Endothelial cell of hepatic sinusoid (primary cell): ENCODE measurements at regions not wholly inside any gene's neighbourhood (a gene's known extent, or its start where the extent isn't known, plus 50 kb on each side); places are given as distances from the start of the nearest gene placed in this dataset.
"Not testable (repeated sequence)": the region's sequence is repeated elsewhere in the genome, so short reads cannot be mapped to it uniquely, and the experiment has no call there.

Source experiments
- in situ Hi-C: cut with HindIII; loops from 2 replicates; pipeline ENCODE4 v1.10.0; 2017; ENCODE audit warnings: low sequenced_read_pairs

DNA sequence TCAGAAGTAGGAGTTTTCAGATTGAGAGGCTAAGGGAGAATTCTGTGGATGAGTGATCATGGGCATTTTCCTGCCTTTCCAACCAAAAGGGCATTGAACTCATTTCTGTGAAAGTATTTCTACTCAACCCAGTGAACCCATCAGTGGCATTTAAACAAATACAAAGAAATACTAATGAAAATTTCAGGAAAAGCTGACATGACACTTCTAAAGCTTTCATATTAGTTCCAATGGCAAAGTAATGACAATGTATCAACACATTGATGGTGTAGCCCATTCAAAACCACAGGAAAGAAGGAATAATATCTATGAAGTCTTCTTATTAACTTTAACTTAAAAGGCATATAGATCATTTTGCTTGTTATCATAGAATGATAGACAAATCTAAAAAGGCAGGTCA is 183.5 kb upstream of the ANXA10 start:
- in situ Hi-C loops: no loop called here

DNA sequence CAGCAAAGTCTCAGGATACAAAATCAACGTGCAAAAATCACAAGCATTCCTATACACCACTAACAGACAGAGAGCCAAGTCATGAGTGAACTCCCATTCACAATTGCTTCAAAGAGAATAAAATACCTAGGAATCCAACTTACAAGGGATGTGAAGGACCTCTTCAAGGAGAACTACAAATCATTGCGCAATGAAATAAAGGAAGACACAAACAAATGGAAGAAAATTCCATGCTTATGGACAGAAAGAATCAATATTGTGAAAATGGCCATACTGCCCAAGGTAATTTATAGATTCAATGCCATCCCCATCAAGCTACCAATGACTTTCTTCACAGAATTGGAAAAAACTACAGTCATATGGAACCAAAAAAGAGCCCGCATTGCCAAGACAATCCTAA is 179.8 kb upstream of the ANXA10 start:
- in situ Hi-C loops: not testable (repeated sequence)

DNA sequence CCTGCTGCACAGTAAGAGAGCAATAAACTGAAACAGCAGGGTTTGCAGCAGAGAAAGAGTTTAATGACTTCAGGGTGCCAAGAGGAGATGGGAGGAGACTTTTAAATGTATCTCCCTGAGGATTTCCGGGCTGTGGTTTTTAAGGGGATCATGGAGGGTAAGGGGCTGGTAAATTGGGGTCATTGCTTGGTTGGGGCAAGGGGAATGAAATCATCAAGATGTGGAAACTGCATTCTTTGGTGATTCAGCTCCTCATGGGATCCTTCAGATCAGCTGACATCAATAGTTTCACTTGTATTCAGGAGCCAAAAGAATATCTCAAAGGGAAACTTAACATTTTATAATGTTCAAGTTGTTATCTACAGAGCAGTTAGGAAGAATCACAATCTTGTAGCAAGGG is 174.3 kb upstream of the ANXA10 start:
- in situ Hi-C loops: no loop called here

DNA sequence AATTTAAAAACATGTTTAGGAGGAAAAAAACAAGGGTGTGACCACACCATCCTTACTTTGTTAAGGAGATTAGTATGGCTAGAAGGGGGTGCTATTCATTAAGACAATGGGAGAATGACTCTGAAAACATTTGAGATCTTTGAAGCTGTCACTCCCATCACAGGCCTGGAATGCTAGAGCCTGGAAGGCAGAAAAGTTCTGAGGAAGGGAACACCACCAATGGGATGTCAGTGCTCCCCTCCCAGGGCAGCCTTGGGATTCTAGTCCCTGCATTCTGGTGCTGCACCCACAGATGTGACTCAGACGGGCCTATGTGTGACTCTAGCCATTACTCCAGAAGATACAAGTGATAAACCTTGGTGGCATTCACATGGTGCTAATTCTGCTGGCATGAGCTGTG is 162.2 kb upstream of the ANXA10 start:
- in situ Hi-C loops: no loop called here

DNA sequence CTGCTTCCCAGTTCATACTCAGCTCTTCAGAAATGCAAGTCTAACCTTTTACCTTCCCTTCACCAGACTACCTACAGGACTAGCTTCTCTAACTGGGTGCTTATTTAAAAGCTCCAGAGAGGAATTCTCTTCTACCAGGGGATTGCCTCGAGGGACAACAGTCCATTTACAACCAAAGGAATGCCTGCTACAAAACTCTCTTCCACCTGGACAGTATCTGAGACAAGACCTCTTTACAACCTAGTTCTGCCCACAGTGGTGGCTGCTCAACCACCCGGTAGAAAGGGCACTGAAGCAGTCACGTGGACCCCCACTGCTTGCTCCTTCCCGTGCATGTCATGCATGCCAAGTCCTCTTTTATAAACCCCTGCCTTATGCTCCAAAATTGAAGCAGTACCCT is 158.1 kb upstream of the ANXA10 start:
- in situ Hi-C loops: no loop called here

DNA sequence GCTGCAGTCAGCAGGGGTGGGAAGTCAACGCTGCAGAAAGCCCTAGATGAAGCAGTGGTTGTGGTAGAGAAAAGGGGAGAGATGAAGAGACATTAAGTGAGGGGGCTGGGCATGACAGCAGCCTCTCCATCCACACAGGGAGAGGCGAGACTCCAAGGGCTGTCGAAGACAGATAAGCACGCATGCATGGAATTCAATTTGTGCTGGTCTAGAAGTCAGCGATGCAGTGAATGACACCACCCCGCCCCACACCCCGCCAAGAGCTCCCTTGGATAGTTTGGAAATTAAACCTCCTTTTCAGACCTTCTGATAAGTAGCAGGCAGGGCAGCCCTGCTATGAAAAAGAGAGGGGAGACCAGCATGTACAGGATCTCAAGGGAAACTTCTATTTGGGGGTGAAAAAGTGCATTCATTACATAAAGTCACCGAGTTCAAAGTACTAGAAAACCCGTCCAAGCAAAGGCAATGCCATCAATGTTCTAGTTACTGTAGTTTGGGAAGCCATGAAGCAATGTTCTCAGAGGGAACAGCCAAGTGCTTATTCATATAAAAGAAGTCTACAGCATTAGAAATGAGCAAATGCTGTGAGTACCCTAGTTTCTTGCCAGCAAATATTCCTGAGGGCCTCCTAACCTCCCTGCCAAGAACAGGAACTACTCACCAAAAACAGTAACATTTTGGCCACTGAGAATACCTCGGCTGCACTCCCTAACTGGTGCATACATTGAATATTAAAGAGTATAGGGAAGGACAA is 152.3 kb upstream of the ANXA10 start:
- in situ Hi-C loops: no loop called here

DNA sequence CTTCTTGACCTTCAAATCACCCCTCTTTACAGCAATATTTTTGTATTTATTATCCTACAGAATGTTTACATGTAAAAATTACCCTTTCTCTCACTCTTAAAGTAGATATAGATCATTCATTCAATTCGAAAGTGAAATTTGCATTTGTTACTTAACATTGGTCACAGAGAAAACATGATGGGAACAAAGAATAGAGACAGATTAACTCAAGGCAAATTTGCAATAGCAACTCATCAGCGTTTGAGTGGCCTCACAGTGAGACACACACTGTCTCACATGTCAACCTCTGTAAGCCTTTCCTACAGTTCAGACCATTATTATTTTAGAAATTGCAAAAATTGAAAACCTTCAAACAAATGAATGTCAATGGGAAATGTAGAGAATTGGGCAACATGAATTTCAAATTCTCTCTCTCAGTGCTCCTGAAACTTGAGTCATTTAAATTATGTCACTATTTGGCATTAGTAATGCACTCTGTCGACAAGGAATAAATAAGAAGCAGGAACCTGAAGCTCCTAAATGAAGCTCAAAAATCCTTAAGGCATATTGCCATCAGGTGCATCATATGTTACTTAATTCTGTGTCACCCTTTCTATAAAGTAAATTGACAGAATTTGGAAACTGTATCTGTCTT is 148.3 kb upstream of the ANXA10 start:
- in situ Hi-C loops: no loop called here

DNA sequence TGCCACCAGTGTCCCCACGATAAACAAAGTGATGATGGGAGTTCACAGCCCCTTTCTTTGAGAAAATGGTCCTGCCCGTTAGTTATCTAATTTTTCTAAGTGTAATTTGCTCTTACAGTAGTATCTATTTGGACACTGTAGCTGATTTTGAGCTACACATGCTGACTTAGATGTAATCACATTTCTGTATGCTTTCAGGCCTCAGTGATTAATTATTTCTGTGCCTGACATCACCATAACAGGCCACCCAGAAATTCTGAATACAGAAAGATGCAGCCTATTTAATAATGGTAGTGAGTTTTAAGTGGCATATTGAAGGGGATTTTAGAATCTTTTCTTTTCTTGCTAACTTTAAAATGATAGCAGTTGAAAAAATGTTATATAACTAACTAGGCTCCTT is 147.6 kb upstream of the ANXA10 start:
- in situ Hi-C loops: no loop called here

DNA sequence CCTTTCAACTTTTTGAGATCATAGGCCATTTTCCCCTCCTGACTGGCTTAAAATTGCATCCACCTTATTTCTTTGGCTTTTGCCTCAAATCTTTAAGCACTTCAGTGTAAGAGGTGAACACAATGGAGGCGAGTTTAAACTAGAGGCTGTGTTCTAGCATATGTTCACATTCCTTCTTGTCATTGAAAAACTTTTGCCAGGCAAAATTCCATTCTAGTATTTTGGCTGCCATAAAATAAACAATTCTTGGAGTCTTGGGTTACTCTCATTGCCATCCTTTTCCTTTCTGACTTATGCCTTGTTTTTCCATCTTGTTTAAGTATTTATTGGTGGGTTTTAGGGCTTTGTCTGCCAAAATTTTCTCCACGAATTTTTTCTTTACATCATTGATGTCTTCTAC is 137.3 kb upstream of the ANXA10 start:
- in situ Hi-C loops: no loop called here

DNA sequence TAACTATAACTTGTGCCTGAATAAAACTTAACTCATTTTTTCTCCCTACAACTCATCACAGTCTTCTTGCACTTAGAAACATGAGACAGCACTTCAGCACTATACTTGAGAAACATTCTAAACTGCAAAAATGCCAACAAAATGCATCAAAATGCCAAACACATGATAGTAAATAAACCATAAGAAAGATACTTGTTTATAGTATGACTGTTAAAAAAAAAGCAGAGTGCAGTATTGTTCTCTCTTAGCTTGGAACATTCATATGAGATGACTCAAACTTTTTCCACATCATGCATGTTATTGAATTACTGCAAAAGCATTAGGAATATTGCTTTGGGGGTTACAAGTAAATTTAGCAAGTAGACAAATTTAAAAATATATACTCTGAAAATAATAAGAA is 135.7 kb upstream of the ANXA10 start:
- in situ Hi-C loops: no loop called here

DNA sequence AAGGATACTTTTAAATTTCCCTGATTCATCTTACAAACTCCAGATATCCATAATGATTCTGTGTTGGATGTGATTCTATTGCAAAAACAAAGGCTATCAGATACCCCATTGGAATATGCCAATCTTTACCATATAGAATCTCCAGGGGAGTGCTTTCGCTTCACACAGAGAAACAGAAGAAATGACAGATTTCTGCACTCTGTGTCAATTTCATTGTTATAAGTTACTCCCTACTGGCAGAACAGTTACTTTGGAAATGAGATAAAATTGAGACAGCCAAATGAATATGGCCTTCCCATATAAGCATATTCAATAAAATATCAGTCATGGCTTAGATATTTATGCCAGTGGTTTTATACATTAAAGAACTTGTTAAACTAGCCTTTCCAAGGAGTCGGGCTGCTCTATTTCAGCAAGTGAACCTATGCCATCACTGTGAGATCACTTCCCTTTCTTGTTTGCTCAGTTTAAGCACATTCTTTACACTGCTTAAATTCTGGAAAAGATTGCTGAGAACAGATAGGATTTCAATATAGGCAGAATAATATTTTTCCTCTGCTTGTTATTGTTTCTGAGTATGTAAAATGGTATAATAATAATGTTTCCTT is 127.5 kb upstream of the ANXA10 start:
- in situ Hi-C loops: no loop called here

DNA sequence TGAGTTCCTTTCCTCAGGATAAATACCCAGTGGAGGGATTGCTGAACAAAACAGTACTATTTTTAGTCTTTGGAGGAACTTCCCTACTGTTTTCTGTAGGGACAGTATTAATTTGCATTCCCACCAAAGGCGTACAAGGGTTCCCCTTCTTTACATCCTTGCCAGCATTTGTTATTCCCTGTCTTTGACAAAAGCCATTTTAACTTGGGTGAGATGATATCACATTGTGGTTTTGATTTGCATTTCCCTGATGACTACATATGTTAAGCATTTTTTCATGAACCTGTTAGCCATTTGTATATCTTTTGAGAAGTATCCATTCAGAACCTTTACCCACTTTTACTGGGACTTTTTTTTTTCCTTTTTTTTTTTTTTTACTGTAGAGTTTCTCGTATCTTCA is 126.2 kb upstream of the ANXA10 start:
- in situ Hi-C loops: no loop called here

DNA sequence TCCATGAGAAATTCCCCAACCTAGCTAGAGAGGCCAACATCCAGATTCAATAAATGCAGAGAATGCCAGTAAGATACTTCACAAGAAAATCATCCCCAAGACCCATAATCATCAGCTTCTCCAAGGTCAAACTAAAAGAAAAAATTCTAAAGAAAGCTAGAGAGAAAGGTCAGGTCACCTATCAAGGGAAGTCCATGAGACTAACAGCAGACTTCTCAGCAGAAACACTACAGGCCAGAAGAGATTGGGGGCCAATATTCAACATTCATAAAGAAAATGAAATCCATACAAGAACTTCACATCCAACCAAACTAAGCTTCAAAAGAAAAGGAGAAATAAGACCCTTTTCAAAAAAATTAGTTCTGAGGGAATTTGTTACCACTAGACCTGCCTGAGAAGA is 118.8 kb upstream of the ANXA10 start:
- in situ Hi-C loops: no loop called here

DNA sequence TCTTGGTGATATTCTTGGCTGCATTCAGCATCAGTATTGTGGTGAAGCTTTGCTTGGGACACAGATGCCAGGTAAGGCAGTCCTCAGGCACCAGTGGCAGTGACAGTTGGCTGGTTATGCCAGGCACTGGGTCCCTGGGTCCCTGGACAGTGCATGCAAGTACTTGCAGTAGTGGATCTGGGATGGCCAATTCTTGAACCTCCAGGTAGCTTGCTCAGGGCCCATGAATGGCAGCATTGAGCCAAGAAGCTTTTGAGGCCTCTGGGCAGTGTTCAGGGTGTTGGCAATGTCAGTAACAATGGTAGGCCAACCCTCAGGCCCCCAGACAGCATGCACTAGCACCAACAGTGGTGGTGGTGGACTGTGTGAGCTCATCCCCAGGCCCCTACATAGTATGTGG is 106.8 kb upstream of the ANXA10 start:
- in situ Hi-C loops: no loop called here

DNA sequence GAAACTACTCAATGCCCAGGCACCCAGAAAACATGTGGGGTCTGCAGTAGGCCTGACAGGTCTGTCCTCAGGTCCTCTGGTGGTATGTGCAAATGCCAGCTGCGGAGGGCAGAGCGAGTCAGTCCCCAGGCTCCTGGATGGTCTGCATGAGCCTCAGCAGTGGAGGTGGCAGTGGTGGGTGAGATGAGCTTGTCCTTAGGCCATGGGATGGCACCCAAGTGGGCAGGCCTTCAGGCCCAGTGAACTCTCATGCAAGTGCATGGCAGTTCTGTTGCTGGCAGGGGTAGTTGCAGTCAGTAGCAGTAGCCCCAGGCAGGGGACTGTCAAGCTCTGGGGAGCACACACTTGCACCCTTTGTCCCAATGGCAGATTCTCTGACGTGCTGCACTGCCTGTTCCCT is 106.3 kb upstream of the ANXA10 start:
- in situ Hi-C loops: no loop called here

DNA sequence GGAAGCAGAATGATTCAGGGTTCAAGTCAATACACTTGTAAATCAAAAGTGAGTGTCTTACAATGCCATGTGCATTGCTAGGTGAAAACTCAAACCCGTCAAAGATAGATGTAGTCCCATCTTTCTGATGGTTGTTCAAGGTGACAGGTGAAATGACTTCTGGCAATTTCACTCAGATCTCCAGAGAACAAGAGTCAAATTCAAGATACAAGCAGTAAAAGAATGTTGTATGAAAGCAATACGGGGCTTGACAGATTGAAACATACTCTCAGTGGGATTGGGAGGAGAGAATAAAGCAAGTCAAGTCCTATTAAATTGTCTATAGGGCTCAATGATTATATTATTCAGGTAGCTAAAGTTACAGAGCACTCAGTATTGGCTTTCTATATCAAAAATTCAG is 105.1 kb upstream of the ANXA10 start:
- in situ Hi-C loops: no loop called here

DNA sequence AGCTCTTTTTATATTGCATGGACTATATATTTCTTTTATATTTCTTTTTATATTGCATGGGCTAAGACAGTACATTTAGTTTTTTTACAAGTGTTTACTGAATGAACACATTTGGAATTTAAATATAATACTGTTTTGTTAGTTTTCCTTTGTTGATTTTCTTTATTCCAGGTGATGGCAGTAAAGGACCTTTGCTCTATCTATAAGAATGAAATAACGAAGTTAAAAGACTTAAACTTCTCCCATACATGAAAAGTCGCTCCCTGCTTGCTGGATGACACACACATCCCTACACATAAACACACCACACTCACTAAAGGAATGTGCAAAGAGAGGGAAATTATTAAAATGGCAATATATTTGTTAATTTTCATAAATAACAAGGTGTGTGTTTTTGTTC is 102.5 kb upstream of the ANXA10 start:
- in situ Hi-C loops: no loop called here

DNA sequence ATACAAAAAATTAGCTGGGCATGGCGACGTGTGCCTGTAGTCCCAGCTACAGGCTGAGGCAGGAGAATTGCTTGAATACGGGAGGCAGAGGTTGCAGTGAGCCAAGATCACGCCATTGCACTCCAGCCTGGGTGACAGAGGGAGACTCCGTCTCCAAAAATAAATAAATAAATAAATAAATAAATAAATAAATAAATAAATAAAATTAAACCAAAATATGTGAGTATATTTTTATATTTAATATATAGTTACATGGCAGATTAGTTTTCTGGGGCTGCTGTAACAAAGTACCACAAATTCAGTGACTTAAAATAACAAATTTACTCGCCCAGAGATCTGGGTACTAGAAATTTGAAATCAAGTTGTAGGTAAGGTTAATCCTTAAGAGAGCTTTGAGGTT is 84.2 kb upstream of the ANXA10 start:
- in situ Hi-C loops: not testable (repeated sequence)

DNA sequence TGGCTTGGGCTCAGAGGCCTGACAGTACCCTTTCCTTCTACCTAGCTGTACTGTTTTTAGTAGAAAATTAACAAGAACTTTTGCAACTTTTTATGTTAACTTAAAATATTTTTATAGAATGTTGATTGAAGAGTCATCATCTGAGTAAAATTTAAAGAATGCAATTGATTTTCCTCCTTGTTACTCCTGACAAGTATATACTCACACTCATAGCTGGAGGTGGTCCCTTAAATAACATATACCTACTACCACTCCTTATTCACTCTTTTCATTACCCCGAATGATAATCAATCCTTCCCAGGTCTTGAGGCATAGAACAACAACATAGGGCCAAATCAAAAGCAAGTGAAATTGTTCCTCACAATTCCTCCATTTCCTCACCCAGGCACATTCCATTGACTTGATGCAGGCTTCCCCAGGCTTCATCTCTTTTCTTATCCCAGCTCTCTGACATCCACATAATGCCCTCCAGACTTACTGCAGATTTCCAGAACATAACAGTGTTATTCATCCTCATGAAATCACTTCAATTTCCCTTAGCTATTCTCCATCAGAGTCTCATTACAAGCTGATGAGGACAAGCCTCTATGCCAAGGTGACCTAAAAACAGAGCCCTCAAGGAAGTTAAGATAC is 73.2 kb upstream of the ANXA10 start:
- in situ Hi-C loops: no loop called here

DNA sequence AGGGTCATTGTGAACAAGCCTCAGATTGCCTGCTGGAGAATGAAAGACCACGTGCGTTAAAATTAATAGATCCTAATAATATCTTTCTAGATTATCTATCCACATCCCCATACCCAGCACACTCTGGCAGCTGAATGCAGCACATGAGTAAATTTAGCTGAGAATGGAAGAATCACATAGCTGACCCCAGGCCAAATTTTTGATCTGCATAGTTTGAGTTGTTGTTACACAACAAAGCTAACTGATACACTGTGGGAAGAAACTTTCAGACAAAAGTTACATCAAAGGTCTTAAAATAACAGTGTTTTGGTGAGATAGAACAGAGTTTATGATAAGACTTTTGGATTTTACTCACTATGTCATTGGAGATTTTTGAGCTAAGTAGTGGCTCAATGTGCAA is 72.4 kb upstream of the ANXA10 start:
- in situ Hi-C loops: no loop called here

DNA sequence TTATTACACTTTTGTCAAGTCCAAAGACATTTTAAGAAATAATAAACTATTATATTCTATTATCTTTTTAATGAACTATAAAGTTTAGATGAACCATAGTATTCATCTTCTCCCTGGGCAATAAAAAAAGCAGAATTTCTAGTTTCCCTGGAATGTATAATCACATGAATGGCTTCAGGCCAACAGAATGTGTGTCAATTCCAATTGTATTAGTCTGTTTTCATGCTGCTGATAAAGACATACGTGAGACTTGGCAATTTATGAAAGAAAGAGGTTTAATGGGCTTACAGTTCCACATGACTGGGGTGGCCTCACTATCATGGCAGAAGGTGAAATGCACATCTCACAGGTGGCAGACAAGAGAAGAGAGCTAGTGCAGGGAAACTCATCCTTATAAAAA is 70.7 kb upstream of the ANXA10 start:
- in situ Hi-C loops: no loop called here

DNA sequence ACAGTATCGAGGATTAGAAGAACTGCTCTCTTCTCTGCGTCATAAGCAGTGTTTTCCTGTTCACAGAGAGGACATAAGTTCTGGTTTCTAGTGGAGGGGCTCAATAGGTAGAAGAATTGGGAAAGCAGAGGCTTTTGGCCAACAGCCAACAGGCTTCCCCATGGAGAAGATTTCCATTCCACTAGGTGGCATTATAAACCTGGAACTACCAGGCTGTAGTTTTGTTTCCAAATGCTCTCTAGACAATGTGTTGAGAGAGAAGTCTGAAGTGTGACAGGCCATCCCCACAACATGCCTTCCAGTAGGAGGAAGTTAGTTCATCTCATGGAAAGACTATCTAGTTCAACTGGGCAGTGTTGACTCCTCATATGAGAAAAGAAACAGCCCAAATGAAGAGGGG is 63.8 kb upstream of the ANXA10 start:
- in situ Hi-C loops: no loop called here
